ENCODE measurements at regions not wholly inside any gene's neighbourhood (a gene's known extent, or its start where the extent isn't known, plus 50 kb on each side); places are given as distances from the start of the nearest gene placed in this dataset.

- no peak overlapping the region for H3K4me3 Mint-ChIP-seq
- no peak for TF ChIP-seq EZH2 (IDR thresholded peaks at IDR 0.05)
- H3K4me3 ChIP-seq = no peak overlapping the region
- H3K9me3 Mint-ChIP-seq = peaks cover 7% of the 10 kb centered on the region
- no peaks in the 10 kb centered on the region for H3K9me3 ChIP-seq (ENCODE audit: low read depth)
- no peaks in the 10 kb centered on the region for H3K4me1 ChIP-seq
- H3K79me2 ChIP-seq (ENCODE audit: low read depth) = no peaks in the 10 kb centered on the region
- no peaks in the 10 kb centered on the region for H3K27me3 ChIP-seq
- no peaks in the 10 kb centered on the region for H3K4me1 Mint-ChIP-seq
- H3K36me3 ChIP-seq = no peaks in the 10 kb centered on the region
- no peak for DNase-seq (ENCODE audit: low spot score)
- no peak overlapping the region for H3K27ac ChIP-seq
- no peak overlapping the region for H3K4me2 ChIP-seq
- H2AFZ ChIP-seq (replicated peaks) = no peak overlapping the region
- no peak overlapping the region for H3K27ac Mint-ChIP-seq
- no peaks in the 10 kb centered on the region for H3F3A ChIP-seq (ENCODE audit: low read depth)
- H4K20me1 ChIP-seq (ENCODE audit: low read depth) = no peaks in the 10 kb centered on the region
- H3K36me3 Mint-ChIP-seq = no peaks in the 10 kb centered on the region
- peaks cover 5% of the 10 kb centered on the region for H3K27me3 Mint-ChIP-seq (ENCODE audit: insufficient read depth, low read depth)
- H3K9ac ChIP-seq = no peak overlapping the region
Measured at GRCh38 chr10:52994370-52994769, 221.8 kb upstream of the MBL2 start.

GRCh38 chr10:52993109-52993508 lies 220.5 kb upstream of the MBL2 start:
- no peaks in the 10 kb centered on the region for H3K27me3 ChIP-seq
- Mint-ChIP-seq H3K9me3 (peaks cover 7% of the 10 kb centered on the region), H3K27ac (no peak overlapping the region), H3K4me1 (no peaks in the 10 kb centered on the region), H3K27me3 (ENCODE audit: insufficient read depth, low read depth) (peaks cover 5% of the 10 kb centered on the region), H3K4me3 (no peak overlapping the region), H3K36me3 (no peaks in the 10 kb centered on the region)
- DNase-seq (ENCODE audit: low spot score) = no peak
- H3K36me3 ChIP-seq = no peaks in the 10 kb centered on the region
- no peaks in the 10 kb centered on the region for H3F3A ChIP-seq (ENCODE audit: low read depth)
- no peak overlapping the region for H3K9ac ChIP-seq
- H2AFZ ChIP-seq (replicated peaks) = peak overlapping the region; percentile 57
- H3K4me2 ChIP-seq = no peak overlapping the region
- TF ChIP-seq CTCF (IDR thresholded peaks at IDR 0.05) = no peak
- TF ChIP-seq EZH2 (IDR thresholded peaks at IDR 0.05) = no peak
- TF ChIP-seq EZH2phosphoT487 (IDR thresholded peaks at IDR 0.05) = no peak
- no peaks in the 10 kb centered on the region for H3K79me2 ChIP-seq (ENCODE audit: low read depth)
- no peak overlapping the region for H3K27ac ChIP-seq
- no peaks in the 10 kb centered on the region for H4K20me1 ChIP-seq (ENCODE audit: low read depth)
- H3K4me1 ChIP-seq = no peaks in the 10 kb centered on the region
- H3K9me3 ChIP-seq (ENCODE audit: low read depth) = no peaks in the 10 kb centered on the region
- no peak overlapping the region for H3K4me3 ChIP-seq

- Histone ChIP-seq H3K27me3 (no peaks in the 10 kb centered on the region), H3K4me3 (no peak overlapping the region), H3K79me2 (ENCODE audit: low read depth) (no peaks in the 10 kb centered on the region), H3F3A (ENCODE audit: low read depth) (no peaks in the 10 kb centered on the region), H3K36me3 (no peaks in the 10 kb centered on the region), H2AFZ (replicated peaks) (peak overlapping the region; percentile 57), H3K9ac (no peak overlapping the region), H4K20me1 (ENCODE audit: low read depth) (no peaks in the 10 kb centered on the region), H3K4me2 (no peak overlapping the region), H3K9me3 (ENCODE audit: low read depth) (no peaks in the 10 kb centered on the region), H3K27ac (no peak overlapping the region), H3K4me1 (no peaks in the 10 kb centered on the region)
- Mint-ChIP-seq H3K27ac (no peak overlapping the region), H3K9me3 (peaks cover 7% of the 10 kb centered on the region), H3K4me3 (no peak overlapping the region), H3K27me3 (ENCODE audit: insufficient read depth, low read depth) (peaks cover 5% of the 10 kb centered on the region), H3K4me1 (no peaks in the 10 kb centered on the region), H3K36me3 (no peaks in the 10 kb centered on the region)
- DNase-seq (ENCODE audit: low spot score) = no peak
- TF ChIP-seq EZH2phosphoT487 (IDR thresholded peaks at IDR 0.05) = no peak
- TF ChIP-seq CTCF (IDR thresholded peaks at IDR 0.05) = no peak
- TF ChIP-seq EZH2 (IDR thresholded peaks at IDR 0.05) = no peak
Measured at GRCh38 chr10:52992567-52992966, 220.0 kb upstream of the MBL2 start.

- Histone ChIP-seq H3K79me2 (ENCODE audit: low read depth) (no peaks in the 10 kb centered on the region), H3K4me2 (no peak overlapping the region), H3F3A (ENCODE audit: low read depth) (no peaks in the 10 kb centered on the region), H3K27ac (no peak overlapping the region), H3K4me3 (no peak overlapping the region), H3K27me3 (no peaks in the 10 kb centered on the region), H2AFZ (replicated peaks) (peak overlapping the region; percentile 34), H4K20me1 (ENCODE audit: low read depth) (no peaks in the 10 kb centered on the region), H3K9ac (no peak overlapping the region), H3K36me3 (no peaks in the 10 kb centered on the region), H3K9me3 (ENCODE audit: low read depth) (no peaks in the 10 kb centered on the region), H3K4me1 (no peaks in the 10 kb centered on the region)
- peaks cover 2% of the 10 kb centered on the region for H3K27me3 Mint-ChIP-seq (ENCODE audit: insufficient read depth, low read depth)
- no peak overlapping the region for H3K27ac Mint-ChIP-seq
- DNase-seq (ENCODE audit: low spot score) = no peak
- H3K4me3 Mint-ChIP-seq = no peak overlapping the region
- H3K36me3 Mint-ChIP-seq = no peaks in the 10 kb centered on the region
- no peaks in the 10 kb centered on the region for H3K9me3 Mint-ChIP-seq
- H3K4me1 Mint-ChIP-seq = no peaks in the 10 kb centered on the region
- TF ChIP-seq CTCF (IDR thresholded peaks at IDR 0.05) = no peak
- TF ChIP-seq EZH2 (IDR thresholded peaks at IDR 0.05) = no peak
- no peak for TF ChIP-seq EZH2phosphoT487 (IDR thresholded peaks at IDR 0.05)
Measured at GRCh38 chr10:52988923-52989322, 216.3 kb upstream of the MBL2 start.
